ENCODE measurements at regions not wholly inside any gene's neighbourhood (a gene's known extent, or its start where the extent isn't known, plus 50 kb on each side); places are given as distances from the start of the nearest gene placed in this dataset.
"Not testable (repeated sequence)": the region's sequence is repeated elsewhere in the genome, so short reads cannot be mapped to it uniquely, and the experiment has no call there.

DNA sequence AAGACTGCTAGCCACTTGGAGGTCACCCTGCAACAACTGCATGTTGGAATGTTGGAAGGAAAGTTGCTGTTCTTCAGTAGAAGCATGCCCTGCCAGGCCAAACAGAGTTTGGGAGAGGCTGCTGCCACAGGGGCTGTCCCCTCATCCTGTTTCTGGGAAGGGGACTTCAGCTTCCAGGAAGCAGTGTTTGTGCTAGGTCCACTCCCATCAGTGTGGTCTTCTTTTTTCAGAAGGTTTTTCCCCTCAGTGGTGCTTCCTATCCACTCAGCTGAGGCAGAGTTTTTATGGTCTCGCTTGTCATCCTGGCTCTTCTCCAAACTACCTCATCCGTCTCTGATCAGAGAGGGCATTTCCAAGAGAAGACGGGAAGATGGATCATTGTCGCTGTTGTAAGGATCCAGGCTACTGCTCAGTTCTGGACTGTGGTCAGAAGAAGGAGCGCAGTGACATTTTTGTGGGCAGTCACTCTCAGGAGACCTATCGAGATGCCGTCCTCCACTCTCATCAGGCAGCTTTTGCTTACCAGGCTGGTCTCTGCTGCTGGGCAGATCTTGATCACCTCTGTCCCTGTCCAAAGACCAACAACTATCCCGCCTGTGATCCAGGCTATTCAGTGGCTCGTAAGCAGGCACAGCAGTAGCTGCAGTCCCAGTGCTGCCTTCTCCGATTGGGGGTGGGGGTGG is 97.8 kb upstream of the C5orf63 start:
- DNase-seq: no peak

GRCh38 chr5:127176769-127177168 is 103.5 kb upstream of the C5orf63 start:
- peaks cover 10% of the 10 kb centered on the region for H3K9me3 Mint-ChIP-seq (ENCODE audit: unreplicated experiment)
- no peaks in the 10 kb centered on the region for H3K36me3 Mint-ChIP-seq (ENCODE audit: insufficient read depth, unreplicated experiment)
- ChIA-PET POLR2A (no interaction called here), CTCF (no interaction called here)
- intact Hi-C loops (cut with micrococcal nuclease; ENCODE audit: unreplicated experiment): no loop called here
- no peak for DNase-seq
- Histone ChIP-seq H3K4me1 (no peaks in the 10 kb centered on the region), H3K9me3 (peaks cover 7% of the 10 kb centered on the region; the same call in 1 of the 2 replicates), H3K36me3 (ENCODE audit: control insufficient read depth, insufficient read depth, low read length) (no peaks in the 10 kb centered on the region), H3K27me3 (replicated peaks; ENCODE audit: control insufficient read depth, insufficient read depth, low read length) (no peaks in the 10 kb centered on the region), H3K4me3 (ENCODE audit: low read depth, low read length) (no peak overlapping the region)
- no peak overlapping the region for H3K27ac Mint-ChIP-seq (ENCODE audit: unreplicated experiment)
- TF ChIP-seq, protein P1, sequence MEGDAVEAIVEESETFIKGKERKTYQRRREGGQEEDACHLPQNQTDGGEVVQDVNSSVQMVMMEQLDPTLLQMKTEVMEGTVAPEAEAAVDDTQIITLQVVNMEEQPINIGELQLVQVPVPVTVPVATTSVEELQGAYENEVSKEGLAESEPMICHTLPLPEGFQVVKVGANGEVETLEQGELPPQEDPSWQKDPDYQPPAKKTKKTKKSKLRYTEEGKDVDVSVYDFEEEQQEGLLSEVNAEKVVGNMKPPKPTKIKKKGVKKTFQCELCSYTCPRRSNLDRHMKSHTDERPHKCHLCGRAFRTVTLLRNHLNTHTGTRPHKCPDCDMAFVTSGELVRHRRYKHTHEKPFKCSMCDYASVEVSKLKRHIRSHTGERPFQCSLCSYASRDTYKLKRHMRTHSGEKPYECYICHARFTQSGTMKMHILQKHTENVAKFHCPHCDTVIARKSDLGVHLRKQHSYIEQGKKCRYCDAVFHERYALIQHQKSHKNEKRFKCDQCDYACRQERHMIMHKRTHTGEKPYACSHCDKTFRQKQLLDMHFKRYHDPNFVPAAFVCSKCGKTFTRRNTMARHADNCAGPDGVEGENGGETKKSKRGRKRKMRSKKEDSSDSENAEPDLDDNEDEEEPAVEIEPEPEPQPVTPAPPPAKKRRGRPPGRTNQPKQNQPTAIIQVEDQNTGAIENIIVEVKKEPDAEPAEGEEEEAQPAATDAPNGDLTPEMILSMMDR (IDR thresholded peaks at IDR 0.05; ENCODE audit: insufficient read depth in 1 of 2, low read depth in 1 of 2, low read length in 1 of 2, severe bottlenecking in 1 of 2, unreplicated experiment in 1 of 2): no peak
- H3K27me3 Mint-ChIP-seq (ENCODE audit: insufficient read depth, unreplicated experiment): peaks cover 3% of the 10 kb centered on the region
- H3K4me1 Mint-ChIP-seq (ENCODE audit: low read depth, unreplicated experiment): no peaks in the 10 kb centered on the region
- H3K4me3 Mint-ChIP-seq (ENCODE audit: unreplicated experiment): no peak overlapping the region
- no TSS peak for BruUV-seq (replicated peaks)

More for the DNA sequence above, 97.8 kb upstream of the C5orf63 start:
- peaks cover 10% of the 10 kb centered on the region for H3K9me3 Mint-ChIP-seq (ENCODE audit: unreplicated experiment)
- no TSS peak for BruUV-seq (replicated peaks)
- H3K9me3 ChIP-seq: peaks cover 7% of the 10 kb centered on the region; the same call in 1 of the 2 replicates
- POLR2A ChIA-PET: no interaction called here
- no peaks in the 10 kb centered on the region for H3K27me3 ChIP-seq (replicated peaks; ENCODE audit: control insufficient read depth, insufficient read depth, low read length)
- H3K36me3 Mint-ChIP-seq (ENCODE audit: insufficient read depth, unreplicated experiment): no peaks in the 10 kb centered on the region
- no peak overlapping the region for H3K27ac Mint-ChIP-seq (ENCODE audit: unreplicated experiment)
- H3K27me3 Mint-ChIP-seq (ENCODE audit: insufficient read depth, unreplicated experiment): no peaks in the 10 kb centered on the region
- H3K4me3 ChIP-seq (ENCODE audit: low read depth, low read length): no peak overlapping the region
- H3K4me1 Mint-ChIP-seq (ENCODE audit: low read depth, unreplicated experiment): no peaks in the 10 kb centered on the region
- intact Hi-C loops (cut with micrococcal nuclease; ENCODE audit: unreplicated experiment): no loop called here
- no peak overlapping the region for H3K4me3 Mint-ChIP-seq (ENCODE audit: unreplicated experiment)
- CTCF ChIA-PET: no interaction called here
- H3K36me3 ChIP-seq (ENCODE audit: control insufficient read depth, insufficient read depth, low read length): no peaks in the 10 kb centered on the region
- no peaks in the 10 kb centered on the region for H3K4me1 ChIP-seq
- TF ChIP-seq, protein P1 (IDR thresholded peaks at IDR 0.05; ENCODE audit: insufficient read depth in 1 of 2, low read depth in 1 of 2, low read length in 1 of 2, severe bottlenecking in 1 of 2, unreplicated experiment in 1 of 2): no peak

- H3K4me3 Mint-ChIP-seq (ENCODE audit: unreplicated experiment); H3K4me3 ChIP-seq (ENCODE audit: low read depth, low read length); BruUV-seq (replicated peaks); H3K27ac Mint-ChIP-seq (ENCODE audit: unreplicated experiment); H3K36me3 ChIP-seq (ENCODE audit: control insufficient read depth, insufficient read depth, low read length); H3K36me3 Mint-ChIP-seq (ENCODE audit: insufficient read depth, unreplicated experiment); H3K9me3 Mint-ChIP-seq (ENCODE audit: unreplicated experiment); H3K4me1 Mint-ChIP-seq (ENCODE audit: low read depth, unreplicated experiment); POLR2A ChIA-PET; CTCF ChIA-PET; H3K27me3 ChIP-seq (replicated peaks; ENCODE audit: control insufficient read depth, insufficient read depth, low read length); H3K9me3 ChIP-seq; H3K27me3 Mint-ChIP-seq (ENCODE audit: insufficient read depth, unreplicated experiment); DNase-seq; intact Hi-C loops (cut with micrococcal nuclease; ENCODE audit: unreplicated experiment): not testable (repeated sequence)
- peaks cover 11% of the 10 kb centered on the region; the same call in 1 of the 2 replicates for H3K4me1 ChIP-seq
Measured at GRCh38 chr5:127182631-127183030, 108.0 kb upstream of the MEGF10 start.
